OCI-LY1 (cell line): ENCODE measurements at regions not wholly inside any gene's neighbourhood (a gene's known extent, or its start where the extent isn't known, plus 50 kb on each side); places are given as distances from the start of the nearest gene placed in this dataset.

Source experiments
- H2AFZ ChIP-seq: fragments of 200-600 bp; sonication (generic), shearing (Covaris generic); 2 replicates; pipeline ENCODE4 v1.6.0; 2014; ENCODE audit warnings: antibody characterized with exemption, mild to moderate bottlenecking, low read length
- H3F3A ChIP-seq: fragments of 200-600 bp; sonication (generic), shearing (Covaris generic); 2 replicates; pipeline ENCODE4 v1.6.0; 2014; ENCODE audit warnings: mild to moderate bottlenecking, antibody characterized with exemption, low read length, moderate library complexity; ENCODE audit not compliant: insufficient read depth
- H3K27ac ChIP-seq: fragments of 200-600 bp; sonication (generic); 2 replicates; pipeline ENCODE4 v1.5.1; 2014; ENCODE audit warnings: low read length, mixed run types, mild to moderate bottlenecking, low read depth; ENCODE audit not compliant: poor library complexity, severe bottlenecking
- H3K27me3 ChIP-seq: fragments of 200-600 bp; sonication (generic); 2 replicates; pipeline ENCODE4 v1.6.0; 2014; ENCODE audit warnings: antibody characterized with exemption, mild to moderate bottlenecking, low read length, moderate library complexity; ENCODE audit not compliant: insufficient read depth
- H3K36me3 ChIP-seq: fragments of 200-600 bp; sonication (generic); 2 replicates; pipeline ENCODE4 v1.6.1; 2014; ENCODE audit warnings: mild to moderate bottlenecking, antibody characterized with exemption, low read length, moderate library complexity, mixed read lengths; ENCODE audit not compliant: insufficient read depth
- H3K4me1 ChIP-seq: fragments of 200-600 bp; sonication (generic); 2 replicates; pipeline ENCODE4 v1.5.1; 2014; ENCODE audit warnings: mild to moderate bottlenecking, low read length, moderate library complexity; ENCODE audit not compliant: insufficient read depth, severe bottlenecking
- H3K4me2 ChIP-seq: fragments of 200-600 bp; sonication (generic), shearing (Covaris generic); 2 replicates; pipeline ENCODE4 v1.6.1; 2014; ENCODE audit warnings: low read length
- H3K4me3 ChIP-seq: fragments of 200-600 bp; sonication (generic); 2 replicates; pipeline ENCODE4 v1.5.1; 2014; ENCODE audit warnings: low read length, low read depth, mild to moderate bottlenecking, mixed read lengths; ENCODE audit not compliant: poor library complexity, severe bottlenecking
- H3K79me2 ChIP-seq: fragments of 200-600 bp; shearing (Covaris generic); 2 replicates; pipeline ENCODE4 v1.6.1; 2016; ENCODE audit warnings: mixed run types, low read length, mixed read lengths; ENCODE audit not compliant: insufficient read depth
- H3K9ac ChIP-seq: fragments of 200-600 bp; sonication (generic), shearing (Covaris generic); 2 replicates; pipeline ENCODE4 v1.6.1; 2014; ENCODE audit warnings: mild to moderate bottlenecking, low read length, mixed read lengths
- H3K9me2 ChIP-seq: fragments of 200-600 bp; sonication (generic), shearing (Covaris generic); 2 replicates; pipeline ENCODE4 v1.6.1; 2014; ENCODE audit warnings: low read depth, mild to moderate bottlenecking, low read length, mixed read lengths
- H3K9me3 ChIP-seq: fragments of 200-600 bp; shearing (Covaris generic); 2 replicates; pipeline ENCODE4 v1.6.1; 2014; ENCODE audit warnings: low read length, mixed read lengths
- H4K20me1 ChIP-seq: fragments of 200-600 bp; sonication (generic), shearing (Covaris generic); 2 replicates; pipeline ENCODE4 v1.6.0; 2016; ENCODE audit warnings: mild to moderate bottlenecking, low read length; ENCODE audit not compliant: insufficient read depth
- EZH2 ChIP-seq: fragments of 200-600 bp; sonication (generic), shearing (Covaris generic); IDR thresholded peaks from 2 replicates; pipeline ENCODE4 v1.8.0; 2017; ENCODE audit warnings: borderline replicate concordance, mixed run types, mild to moderate bottlenecking, antibody characterized with exemption, low read length, moderate library complexity, mixed read lengths
- TF ChIP-seq, protein P1 (sequence below): fragments of 200-600 bp; sonication (generic), shearing (Covaris generic); IDR thresholded peaks from 2 replicates; pipeline ENCODE4 v1.5.1; 2017; ENCODE audit warnings: mild to moderate bottlenecking, antibody characterized with exemption, low read length, moderate library complexity, mixed read lengths

DNA sequence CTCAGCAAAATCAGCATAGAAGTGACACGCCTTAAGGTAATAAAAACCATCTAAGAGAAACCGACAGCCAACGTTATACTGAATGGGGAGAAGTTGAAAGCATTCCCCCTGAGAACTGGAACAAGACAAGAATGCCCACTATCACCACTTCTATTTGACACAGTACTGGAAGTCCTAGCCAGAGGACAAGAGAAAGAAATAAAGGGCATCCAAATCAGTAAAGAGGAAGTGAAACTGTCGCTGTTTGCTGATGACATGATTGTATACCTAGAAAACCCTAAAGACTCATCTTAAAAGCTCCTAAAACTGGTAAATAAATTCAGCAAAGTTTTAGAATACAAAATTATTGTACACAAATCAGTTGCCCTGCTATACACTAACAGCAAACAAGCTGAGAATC is 393.3 kb downstream of the KIF4B start:
- Histone ChIP-seq H3K9me2 (no peaks in the 10 kb centered on the region), H3K27ac (no peak overlapping the region), H4K20me1 (no peaks in the 10 kb centered on the region), H3K36me3 (no peaks in the 10 kb centered on the region), H3K79me2 (no peaks in the 10 kb centered on the region), H2AFZ (no peak overlapping the region), H3F3A (no peaks in the 10 kb centered on the region), H3K9me3 (no peaks in the 10 kb centered on the region), H3K4me1 (no peaks in the 10 kb centered on the region), H3K4me3 (no peak overlapping the region), H3K4me2 (no peak overlapping the region), H3K27me3 (no peaks in the 10 kb centered on the region), H3K9ac (no peak overlapping the region)
- TF ChIP-seq, protein P1, sequence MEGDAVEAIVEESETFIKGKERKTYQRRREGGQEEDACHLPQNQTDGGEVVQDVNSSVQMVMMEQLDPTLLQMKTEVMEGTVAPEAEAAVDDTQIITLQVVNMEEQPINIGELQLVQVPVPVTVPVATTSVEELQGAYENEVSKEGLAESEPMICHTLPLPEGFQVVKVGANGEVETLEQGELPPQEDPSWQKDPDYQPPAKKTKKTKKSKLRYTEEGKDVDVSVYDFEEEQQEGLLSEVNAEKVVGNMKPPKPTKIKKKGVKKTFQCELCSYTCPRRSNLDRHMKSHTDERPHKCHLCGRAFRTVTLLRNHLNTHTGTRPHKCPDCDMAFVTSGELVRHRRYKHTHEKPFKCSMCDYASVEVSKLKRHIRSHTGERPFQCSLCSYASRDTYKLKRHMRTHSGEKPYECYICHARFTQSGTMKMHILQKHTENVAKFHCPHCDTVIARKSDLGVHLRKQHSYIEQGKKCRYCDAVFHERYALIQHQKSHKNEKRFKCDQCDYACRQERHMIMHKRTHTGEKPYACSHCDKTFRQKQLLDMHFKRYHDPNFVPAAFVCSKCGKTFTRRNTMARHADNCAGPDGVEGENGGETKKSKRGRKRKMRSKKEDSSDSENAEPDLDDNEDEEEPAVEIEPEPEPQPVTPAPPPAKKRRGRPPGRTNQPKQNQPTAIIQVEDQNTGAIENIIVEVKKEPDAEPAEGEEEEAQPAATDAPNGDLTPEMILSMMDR = no peak
- TF ChIP-seq EZH2 = no peak

- Histone ChIP-seq H3K9me3 (no peaks in the 10 kb centered on the region), H3K4me3 (no peak overlapping the region), H3K4me1 (no peaks in the 10 kb centered on the region), H3K27ac (no peak overlapping the region), H3K4me2 (no peak overlapping the region), H3K79me2 (no peaks in the 10 kb centered on the region), H3K9me2 (no peaks in the 10 kb centered on the region), H2AFZ (no peak overlapping the region), H3K9ac (no peak overlapping the region), H3K36me3 (no peaks in the 10 kb centered on the region), H3F3A (no peaks in the 10 kb centered on the region), H3K27me3 (no peaks in the 10 kb centered on the region), H4K20me1 (no peaks in the 10 kb centered on the region)
- TF ChIP-seq, protein P1 = no peak
- no peak for TF ChIP-seq EZH2
These were observed 394.9 kb downstream of the KIF4B start for GRCh38 chr5:155408465-155408864.

GRCh38 chr5:155416765-155417164 is 403.2 kb downstream of the KIF4B start:
- no peaks in the 10 kb centered on the region for H3K79me2 ChIP-seq
- no peaks in the 10 kb centered on the region for H3K36me3 ChIP-seq
- no peaks in the 10 kb centered on the region for H3F3A ChIP-seq
- H3K4me3 ChIP-seq = no peak overlapping the region
- TF ChIP-seq, protein P1 = no peak
- no peak for TF ChIP-seq EZH2
- H3K4me1 ChIP-seq = no peaks in the 10 kb centered on the region
- H3K4me2 ChIP-seq = no peak overlapping the region
- H3K9ac ChIP-seq = no peak overlapping the region
- H3K9me3 ChIP-seq = no peaks in the 10 kb centered on the region
- H3K27ac ChIP-seq = no peak overlapping the region
- no peaks in the 10 kb centered on the region for H3K27me3 ChIP-seq
- H2AFZ ChIP-seq = no peak overlapping the region
- H4K20me1 ChIP-seq = no peaks in the 10 kb centered on the region
- no peaks in the 10 kb centered on the region for H3K9me2 ChIP-seq
